SK-N-SH (cell line): ENCODE measurements at regions not wholly inside any gene's neighbourhood (a gene's known extent, or its start where the extent isn't known, plus 50 kb on each side); places are given as distances from the start of the nearest gene placed in this dataset.

ENCODE experiments used
- CTCF ChIA-PET: fragments of 300-600, 350-600 bp; formaldehyde crosslinking; extraction: SDS; loops from one replicate; lab custom pipeline; 2021; lab: Yijun Ruan, JAX
- POLR2A ChIA-PET: fragments of 350-600 bp; sonication (Branson Sonifier 250); formaldehyde crosslinking; extraction: SDS; loops from one replicate; lab custom pipeline; 2020; ENCODE audit warnings: antibody characterized with exemption, inconsistent platforms; lab: Yijun Ruan, JAX
- DNase-seq: peaks from one replicate; pipeline ENCODE4 v3.0.0; 2012
- H2AFZ ChIP-seq: fragments of 200-600 bp; sonication (generic); 2 replicates; pipeline ENCODE4 v1.8.1; 2016; ENCODE audit warnings: antibody characterized with exemption, mild to moderate bottlenecking, low read depth
- H3F3A ChIP-seq: fragments of 200-600 bp; sonication (generic); replicated peaks from 2 replicates; pipeline ENCODE3; 2016; ENCODE audit warnings: antibody characterized with exemption, mild to moderate bottlenecking; ENCODE audit not compliant: insufficient read depth
- H3K27ac ChIP-seq, 2 experiments: fragments of 200-500 bp in 1 of 2; fragments of 200-600 bp in 1 of 2; sonication (Bioruptor generic) in 1 of 2; sonication (generic), shearing (Covaris generic) in 1 of 2; 2 replicates each; pipeline versions ENCODE4 v1.5.1 to v1.6.1; 2014 to 2016; ENCODE audit warnings: low read depth in 2 of 2, inconsistent platforms in 1 of 2, low read length in 1 of 2, mild to moderate bottlenecking in 1 of 2, mixed read lengths in 1 of 2
- H3K27me3 ChIP-seq: fragments of 200-600 bp; sonication (generic), shearing (Covaris generic); 2 replicates; pipeline ENCODE4 v1.6.1; 2016; ENCODE audit warnings: mixed run types; ENCODE audit not compliant: insufficient read depth
- H3K36me3 ChIP-seq, 2 experiments: fragments of 200-500 bp in 1 of 2; fragments of 200-600 bp in 1 of 2; sonication (Bioruptor generic) in 1 of 2; sonication (generic) in 1 of 2; replicated peaks in 1 of 2; 2 replicates each; pipeline versions ENCODE3 to v1.5.1; 2014 to 2016; ENCODE audit warnings: low read length in 1 of 2, mild to moderate bottlenecking in 1 of 2; ENCODE audit not compliant: insufficient read depth in 2 of 2, control insufficient read depth in 1 of 2
- H3K4me1 ChIP-seq, 2 experiments: fragments of 200-500 bp in 1 of 2; fragments of 200-600 bp in 1 of 2; sonication (Bioruptor generic) in 1 of 2; sonication (generic), shearing (Covaris generic) in 1 of 2; 2 replicates each; pipeline versions ENCODE4 v1.5.1 to v1.6.1; 2014 to 2016; ENCODE audit warnings: low read depth in 1 of 2, low read length in 1 of 2, mixed run types in 1 of 2; ENCODE audit not compliant: insufficient read depth in 2 of 2, control insufficient read depth in 1 of 2
- H3K4me2 ChIP-seq: fragments of 200-600 bp; sonication (generic), shearing (Covaris generic); 2 replicates; pipeline ENCODE4 v1.6.1; 2017; ENCODE audit warnings: mixed run types
- H3K4me3 ChIP-seq, 2 experiments: fragments of 200-500 bp in 1 of 2; fragments of 200-600 bp in 1 of 2; sonication (Bioruptor generic) in 1 of 2; sonication (generic), shearing (Covaris generic) in 1 of 2; 2 replicates each; pipeline versions ENCODE4 v1.5.1 to v1.8.1; 2014 to 2016; ENCODE audit warnings: low read depth in 2 of 2, inconsistent platforms in 1 of 2, low read length in 1 of 2, mild to moderate bottlenecking in 1 of 2, mixed read lengths in 1 of 2, moderate library complexity in 1 of 2
- H3K79me2 ChIP-seq: fragments of 200-600 bp; sonication (generic); 2 replicates; pipeline ENCODE4 v1.8.1; 2017; ENCODE audit warnings: mild to moderate bottlenecking; ENCODE audit not compliant: insufficient read depth
- H3K9ac ChIP-seq: fragments of 200-600 bp; sonication (generic); 2 replicates; pipeline ENCODE4 v1.6.1; 2017; ENCODE audit warnings: mixed run types
- H3K9me2 ChIP-seq: fragments of 200-600 bp; sonication (generic); 2 replicates; pipeline ENCODE4 v1.6.1; 2017; ENCODE audit warnings: mixed run types
- H3K9me3 ChIP-seq: fragments of 200-600 bp; sonication (generic); 2 replicates; pipeline ENCODE4 v1.6.1; 2017; ENCODE audit warnings: mixed run types, mild to moderate bottlenecking, moderate library complexity
- H4K20me1 ChIP-seq: fragments of 200-600 bp; sonication (generic); 2 replicates; pipeline ENCODE4 v1.6.1; 2017; ENCODE audit warnings: mild to moderate bottlenecking, mixed run types; ENCODE audit not compliant: insufficient read depth
- ELF1 ChIP-seq: IDR thresholded peaks from 2 replicates; pipeline ENCODE4 v1.4.0; 2012
- FOSL2 ChIP-seq: IDR thresholded peaks from 2 replicates; pipeline ENCODE4 v1.4.0; 2012; ENCODE audit warnings: low read depth, mild to moderate bottlenecking, moderate library complexity, borderline replicate concordance
- FOXJ3 ChIP-seq: sonication (generic); formaldehyde crosslinking; IDR thresholded peaks from 2 replicates; pipeline ENCODE4 v1.5.1; 2020; ENCODE audit warnings: mild to moderate bottlenecking, missing genetic modification reagents
- JUND ChIP-seq: IDR thresholded peaks from 2 replicates; pipeline ENCODE4 v1.4.0; 2012
- NRF1 ChIP-seq: IDR thresholded peaks from 2 replicates; pipeline ENCODE4 v1.6.1; 2012; ENCODE audit warnings: low read depth, mild to moderate bottlenecking, low read length
- RAD21 ChIP-seq: IDR thresholded peaks from 2 replicates; pipeline ENCODE4 v1.6.1; 2012; ENCODE audit warnings: mild to moderate bottlenecking, low read length
- RFX5 ChIP-seq: IDR thresholded peaks from 2 replicates; pipeline ENCODE4 v1.6.1; 2012; ENCODE audit warnings: mild to moderate bottlenecking, improper control_type of control experiment, low read length
- TCF12 ChIP-seq: IDR thresholded peaks from 2 replicates; pipeline ENCODE4 v1.4.0; 2012
- WGBS: methylation state at CpG from one replicate; pipeline ENCODE4 v1.1.6; 2017; ENCODE audit warnings: low lambda C conversion rate; 5-methylcytosine and 5-hydroxymethylcytosine counted together
- TF ChIP-seq, protein P1 (sequence below): IDR thresholded peaks from 2 replicates; pipeline ENCODE4; 2012
- TF ChIP-seq, protein P2 (sequence below): fragments of 200-600 bp; sonication (generic); IDR thresholded peaks from 2 replicates; pipeline ENCODE4 v1.6.1; 2017; ENCODE audit warnings: antibody characterized with exemption, mild to moderate bottlenecking, moderate library complexity
- TF ChIP-seq, protein P3 (sequence below): IDR thresholded peaks from 2 replicates; pipeline ENCODE4 v1.6.1; 2012; ENCODE audit warnings: mild to moderate bottlenecking, low read depth, low read length, moderate library complexity
- TF ChIP-seq, protein P4 (sequence below): fragments of 150-350 bp; IDR thresholded peaks from 2 replicates; pipeline ENCODE4 v1.6.1; 2017; ENCODE audit warnings: antibody characterized with exemption, low read length, low read depth, borderline replicate concordance

DNA sequence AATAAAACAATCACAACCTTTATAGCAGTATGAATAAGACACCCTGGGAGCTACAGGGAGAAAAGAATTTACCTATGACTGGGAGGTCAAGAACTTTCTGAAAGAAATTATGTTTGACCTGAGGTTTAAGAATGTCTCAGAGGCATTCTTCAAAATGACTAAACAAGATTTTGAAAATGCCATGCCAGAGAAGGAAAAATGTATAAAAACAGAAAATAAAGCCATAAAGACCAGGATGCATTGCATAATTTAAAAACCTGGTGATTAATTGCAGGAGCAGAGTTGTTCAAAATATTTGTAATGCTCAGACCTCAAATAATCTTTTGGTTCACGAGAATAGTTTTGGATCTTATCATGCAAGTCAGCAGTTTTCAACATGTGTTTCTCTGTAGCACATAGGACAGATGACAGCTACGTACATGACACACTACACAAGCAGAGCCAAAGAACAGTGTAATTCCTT lies 954.7 kb upstream of the ARRDC3 start:
- CTCF ChIA-PET, result no interaction called here
- H3F3A ChIP-seq, result peaks cover 4% of the 10 kb centered on the region
- no peaks in the 10 kb centered on the region for H3K9me3 ChIP-seq
- H2AFZ ChIP-seq, result no peak overlapping the region
- H3K79me2 ChIP-seq, result no peaks in the 10 kb centered on the region
- no peaks in the 10 kb centered on the region for H3K36me3 ChIP-seq
- H3K27me3 ChIP-seq, result no peaks in the 10 kb centered on the region
- no peak overlapping the region for H3K9ac ChIP-seq
- H3K4me1 ChIP-seq, result no peaks in the 10 kb centered on the region
- no peak overlapping the region for H3K4me2 ChIP-seq
- POLR2A ChIA-PET, result no interaction called here
- no peak for DNase-seq
- no peaks in the 10 kb centered on the region for H4K20me1 ChIP-seq
- no peaks in the 10 kb centered on the region for H3K9me2 ChIP-seq
- no peak overlapping the region for H3K4me3 ChIP-seq
- no peak overlapping the region for H3K27ac ChIP-seq
- TF ChIP-seq, protein P1, sequence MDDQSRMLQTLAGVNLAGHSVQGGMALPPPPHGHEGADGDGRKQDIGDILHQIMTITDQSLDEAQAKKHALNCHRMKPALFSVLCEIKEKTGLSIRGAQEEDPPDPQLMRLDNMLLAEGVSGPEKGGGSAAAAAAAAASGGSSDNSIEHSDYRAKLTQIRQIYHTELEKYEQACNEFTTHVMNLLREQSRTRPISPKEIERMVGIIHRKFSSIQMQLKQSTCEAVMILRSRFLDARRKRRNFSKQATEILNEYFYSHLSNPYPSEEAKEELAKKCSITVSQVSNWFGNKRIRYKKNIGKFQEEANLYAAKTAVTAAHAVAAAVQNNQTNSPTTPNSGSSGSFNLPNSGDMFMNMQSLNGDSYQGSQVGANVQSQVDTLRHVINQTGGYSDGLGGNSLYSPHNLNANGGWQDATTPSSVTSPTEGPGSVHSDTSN, result no peak
- TF ChIP-seq TCF12 (no peak; the same call in 1 of the 2 replicates), NRF1 (no peak), FOXJ3 (CRISPR knock-in tag) (no peak)
- TF ChIP-seq, protein P2, sequence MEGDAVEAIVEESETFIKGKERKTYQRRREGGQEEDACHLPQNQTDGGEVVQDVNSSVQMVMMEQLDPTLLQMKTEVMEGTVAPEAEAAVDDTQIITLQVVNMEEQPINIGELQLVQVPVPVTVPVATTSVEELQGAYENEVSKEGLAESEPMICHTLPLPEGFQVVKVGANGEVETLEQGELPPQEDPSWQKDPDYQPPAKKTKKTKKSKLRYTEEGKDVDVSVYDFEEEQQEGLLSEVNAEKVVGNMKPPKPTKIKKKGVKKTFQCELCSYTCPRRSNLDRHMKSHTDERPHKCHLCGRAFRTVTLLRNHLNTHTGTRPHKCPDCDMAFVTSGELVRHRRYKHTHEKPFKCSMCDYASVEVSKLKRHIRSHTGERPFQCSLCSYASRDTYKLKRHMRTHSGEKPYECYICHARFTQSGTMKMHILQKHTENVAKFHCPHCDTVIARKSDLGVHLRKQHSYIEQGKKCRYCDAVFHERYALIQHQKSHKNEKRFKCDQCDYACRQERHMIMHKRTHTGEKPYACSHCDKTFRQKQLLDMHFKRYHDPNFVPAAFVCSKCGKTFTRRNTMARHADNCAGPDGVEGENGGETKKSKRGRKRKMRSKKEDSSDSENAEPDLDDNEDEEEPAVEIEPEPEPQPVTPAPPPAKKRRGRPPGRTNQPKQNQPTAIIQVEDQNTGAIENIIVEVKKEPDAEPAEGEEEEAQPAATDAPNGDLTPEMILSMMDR, result no peak
- TF ChIP-seq, protein P3, sequence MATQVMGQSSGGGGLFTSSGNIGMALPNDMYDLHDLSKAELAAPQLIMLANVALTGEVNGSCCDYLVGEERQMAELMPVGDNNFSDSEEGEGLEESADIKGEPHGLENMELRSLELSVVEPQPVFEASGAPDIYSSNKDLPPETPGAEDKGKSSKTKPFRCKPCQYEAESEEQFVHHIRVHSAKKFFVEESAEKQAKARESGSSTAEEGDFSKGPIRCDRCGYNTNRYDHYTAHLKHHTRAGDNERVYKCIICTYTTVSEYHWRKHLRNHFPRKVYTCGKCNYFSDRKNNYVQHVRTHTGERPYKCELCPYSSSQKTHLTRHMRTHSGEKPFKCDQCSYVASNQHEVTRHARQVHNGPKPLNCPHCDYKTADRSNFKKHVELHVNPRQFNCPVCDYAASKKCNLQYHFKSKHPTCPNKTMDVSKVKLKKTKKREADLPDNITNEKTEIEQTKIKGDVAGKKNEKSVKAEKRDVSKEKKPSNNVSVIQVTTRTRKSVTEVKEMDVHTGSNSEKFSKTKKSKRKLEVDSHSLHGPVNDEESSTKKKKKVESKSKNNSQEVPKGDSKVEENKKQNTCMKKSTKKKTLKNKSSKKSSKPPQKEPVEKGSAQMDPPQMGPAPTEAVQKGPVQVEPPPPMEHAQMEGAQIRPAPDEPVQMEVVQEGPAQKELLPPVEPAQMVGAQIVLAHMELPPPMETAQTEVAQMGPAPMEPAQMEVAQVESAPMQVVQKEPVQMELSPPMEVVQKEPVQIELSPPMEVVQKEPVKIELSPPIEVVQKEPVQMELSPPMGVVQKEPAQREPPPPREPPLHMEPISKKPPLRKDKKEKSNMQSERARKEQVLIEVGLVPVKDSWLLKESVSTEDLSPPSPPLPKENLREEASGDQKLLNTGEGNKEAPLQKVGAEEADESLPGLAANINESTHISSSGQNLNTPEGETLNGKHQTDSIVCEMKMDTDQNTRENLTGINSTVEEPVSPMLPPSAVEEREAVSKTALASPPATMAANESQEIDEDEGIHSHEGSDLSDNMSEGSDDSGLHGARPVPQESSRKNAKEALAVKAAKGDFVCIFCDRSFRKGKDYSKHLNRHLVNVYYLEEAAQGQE, result no peak
- WGBS, result 61% methylated on average over 2 of the region's 2 CpGs

DNA sequence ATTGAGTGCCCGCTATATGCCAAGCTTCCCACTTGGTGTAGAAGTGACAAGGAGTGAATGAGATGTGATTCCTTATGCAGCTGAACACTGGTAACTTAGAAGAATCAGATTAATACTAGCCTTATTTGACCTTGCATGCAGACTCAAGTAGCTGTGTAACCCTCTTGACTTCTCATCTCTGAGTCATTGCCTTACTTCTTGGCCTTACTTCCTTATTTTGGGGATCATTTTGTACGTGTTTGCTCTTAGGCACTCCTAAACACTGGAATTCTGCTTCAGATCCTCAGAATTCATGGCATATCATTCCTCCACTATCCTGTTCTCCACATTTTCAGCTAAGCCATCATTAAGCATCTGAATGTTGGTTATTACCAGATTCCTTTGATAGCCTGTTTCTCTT lies 948.9 kb upstream of the ARRDC3 start:
- CTCF ChIA-PET, result no interaction called here

More for the DNA sequence above, 948.9 kb upstream of the ARRDC3 start:
- H3K27ac ChIP-seq, result no peak overlapping the region
- POLR2A ChIA-PET, result no interaction called here
- no peak overlapping the region for H3K4me2 ChIP-seq
- 63% methylated on average over 2 of the region's 2 CpGs for WGBS
- DNase-seq, result no peak
- no peaks in the 10 kb centered on the region for H3K27me3 ChIP-seq
- H3F3A ChIP-seq, result no peaks in the 10 kb centered on the region
- peak overlapping the region; percentile 52; the same call in 1 of the 2 replicates for H2AFZ ChIP-seq
- H3K9ac ChIP-seq, result no peak overlapping the region
- no peaks in the 10 kb centered on the region for H3K9me3 ChIP-seq
- H3K4me3 ChIP-seq, result no peak overlapping the region
- H3K36me3 ChIP-seq, result no peaks in the 10 kb centered on the region
- no peaks in the 10 kb centered on the region for H4K20me1 ChIP-seq
- no peaks in the 10 kb centered on the region for H3K79me2 ChIP-seq
- TF ChIP-seq RFX5, result no peak
- TF ChIP-seq RAD21, result no peak
- no peak for TF ChIP-seq FOSL2
- TF ChIP-seq, protein P4, sequence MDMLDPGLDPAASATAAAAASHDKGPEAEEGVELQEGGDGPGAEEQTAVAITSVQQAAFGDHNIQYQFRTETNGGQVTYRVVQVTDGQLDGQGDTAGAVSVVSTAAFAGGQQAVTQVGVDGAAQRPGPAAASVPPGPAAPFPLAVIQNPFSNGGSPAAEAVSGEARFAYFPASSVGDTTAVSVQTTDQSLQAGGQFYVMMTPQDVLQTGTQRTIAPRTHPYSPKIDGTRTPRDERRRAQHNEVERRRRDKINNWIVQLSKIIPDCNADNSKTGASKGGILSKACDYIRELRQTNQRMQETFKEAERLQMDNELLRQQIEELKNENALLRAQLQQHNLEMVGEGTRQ, result no peak
- no peak for TF ChIP-seq TCF12
- no peak for TF ChIP-seq JUND
- no peak for TF ChIP-seq ELF1
- no peaks in the 10 kb centered on the region for H3K9me2 ChIP-seq
- no peaks in the 10 kb centered on the region; a peak in 1 of 4 replicates for H3K4me1 ChIP-seq
